ENCODE measurements at regions not wholly inside any gene's neighbourhood (a gene's known extent, or its start where the extent isn't known, plus 50 kb on each side); places are given as distances from the start of the nearest gene placed in this dataset.

GRCh38 chr7:1292972-1293830 is 60.5 kb downstream of the UNCX start:
- Histone ChIP-seq H3K4me3 (ENCODE audit: insufficient read depth, low read depth, low read length) (no peak overlapping the region), H3K9me3 (ENCODE audit: control insufficient read depth, low read length) (no peaks in the 10 kb centered on the region), H3K4me1 (ENCODE audit: control insufficient read depth, insufficient read depth, low read length) (peaks cover 12% of the 10 kb centered on the region), H3K27me3 (ENCODE audit: control insufficient read depth, insufficient read depth, low read length, poor library complexity, severe bottlenecking) (peaks cover 37% of the 10 kb centered on the region), H3K36me3 (ENCODE audit: control insufficient read depth, insufficient read depth, low read length) (no peaks in the 10 kb centered on the region), H3K27ac (ENCODE audit: insufficient read depth, low read depth, low read length, poor library complexity, severe bottlenecking) (no peak overlapping the region)
- WGBS, 2 experiments, result 69 to 71% methylated on average over 23 of the region's 24 CpGs

- Histone ChIP-seq H3K27ac (ENCODE audit: insufficient read depth, low read depth, low read length, poor library complexity, severe bottlenecking) (no peak overlapping the region), H3K27me3 (ENCODE audit: control insufficient read depth, insufficient read depth, low read length, poor library complexity, severe bottlenecking) (peaks cover 29% of the 10 kb centered on the region), H3K36me3 (ENCODE audit: control insufficient read depth, insufficient read depth, low read length) (no peaks in the 10 kb centered on the region), H3K4me3 (ENCODE audit: insufficient read depth, low read depth, low read length) (no peak overlapping the region), H3K9me3 (ENCODE audit: control insufficient read depth, low read length) (no peaks in the 10 kb centered on the region), H3K4me1 (ENCODE audit: control insufficient read depth, insufficient read depth, low read length) (peaks cover 14% of the 10 kb centered on the region)
- WGBS, 2 experiments, result 89 to 90% methylated on average over 28 of the region's 28 CpGs
These were observed 61.3 kb downstream of the UNCX start for GRCh38 chr7:1293950-1294411.

- H3K27ac ChIP-seq (ENCODE audit: insufficient read depth, low read depth, low read length, poor library complexity, severe bottlenecking), result no peak overlapping the region
- H3K4me3 ChIP-seq (ENCODE audit: insufficient read depth, low read depth, low read length), result no peak overlapping the region
- no peaks in the 10 kb centered on the region for H3K9me3 ChIP-seq (ENCODE audit: control insufficient read depth, low read length)
- 94 to 95% methylated on average over 13 of the region's 13 CpGs for WGBS, 2 experiments
- H3K36me3 ChIP-seq (ENCODE audit: control insufficient read depth, insufficient read depth, low read length), result no peaks in the 10 kb centered on the region
- H3K27me3 ChIP-seq (ENCODE audit: control insufficient read depth, insufficient read depth, low read length, poor library complexity, severe bottlenecking), result peaks cover 10% of the 10 kb centered on the region
- H3K4me1 ChIP-seq (ENCODE audit: control insufficient read depth, insufficient read depth, low read length), result peaks cover 15% of the 10 kb centered on the region
These were observed 63.2 kb downstream of the UNCX start for GRCh38 chr7:1295776-1296355.

GRCh38 chr7:1296356-1296981 is 63.8 kb downstream of the UNCX start:
- Histone ChIP-seq H3K9me3 (ENCODE audit: control insufficient read depth, low read length) (no peaks in the 10 kb centered on the region), H3K36me3 (ENCODE audit: control insufficient read depth, insufficient read depth, low read length) (no peaks in the 10 kb centered on the region), H3K4me3 (ENCODE audit: insufficient read depth, low read depth, low read length) (no peak overlapping the region), H3K4me1 (ENCODE audit: control insufficient read depth, insufficient read depth, low read length) (peaks cover 21% of the 10 kb centered on the region), H3K27me3 (ENCODE audit: control insufficient read depth, insufficient read depth, low read length, poor library complexity, severe bottlenecking) (peaks cover 4% of the 10 kb centered on the region), H3K27ac (ENCODE audit: insufficient read depth, low read depth, low read length, poor library complexity, severe bottlenecking) (no peak overlapping the region)
- 90 to 92% methylated on average over 29 of the region's 29 CpGs for WGBS, 2 experiments

GRCh38 chr7:1297017-1297960 is 64.6 kb downstream of the UNCX start:
- peaks cover 27% of the 10 kb centered on the region for H3K4me1 ChIP-seq (ENCODE audit: control insufficient read depth, insufficient read depth, low read length)
- no peaks in the 10 kb centered on the region for H3K9me3 ChIP-seq (ENCODE audit: control insufficient read depth, low read length)
- H3K27me3 ChIP-seq (ENCODE audit: control insufficient read depth, insufficient read depth, low read length, poor library complexity, severe bottlenecking), result no peaks in the 10 kb centered on the region
- no peaks in the 10 kb centered on the region for H3K36me3 ChIP-seq (ENCODE audit: control insufficient read depth, insufficient read depth, low read length)
- no peak overlapping the region for H3K27ac ChIP-seq (ENCODE audit: insufficient read depth, low read depth, low read length, poor library complexity, severe bottlenecking)
- WGBS, 2 experiments, result 92 to 93% methylated on average over 44 of the region's 44 CpGs
- H3K4me3 ChIP-seq (ENCODE audit: insufficient read depth, low read depth, low read length), result no peak overlapping the region

- Histone ChIP-seq H3K4me3 (ENCODE audit: insufficient read depth, low read depth, low read length) (no peak overlapping the region), H3K27ac (ENCODE audit: insufficient read depth, low read depth, low read length, poor library complexity, severe bottlenecking) (no peak overlapping the region), H3K9me3 (ENCODE audit: control insufficient read depth, low read length) (no peaks in the 10 kb centered on the region), H3K36me3 (ENCODE audit: control insufficient read depth, insufficient read depth, low read length) (no peaks in the 10 kb centered on the region), H3K4me1 (ENCODE audit: control insufficient read depth, insufficient read depth, low read length) (peaks cover 27% of the 10 kb centered on the region), H3K27me3 (ENCODE audit: control insufficient read depth, insufficient read depth, low read length, poor library complexity, severe bottlenecking) (no peaks in the 10 kb centered on the region)
- 92 to 93% methylated on average over 28 of the region's 28 CpGs for WGBS, 2 experiments
These were observed 65.6 kb downstream of the UNCX start for GRCh38 chr7:1298051-1298930.

- H3K4me1 ChIP-seq (ENCODE audit: control insufficient read depth, insufficient read depth, low read length), result peaks cover 27% of the 10 kb centered on the region
- no peaks in the 10 kb centered on the region for H3K36me3 ChIP-seq (ENCODE audit: control insufficient read depth, insufficient read depth, low read length)
- H3K27ac ChIP-seq (ENCODE audit: insufficient read depth, low read depth, low read length, poor library complexity, severe bottlenecking), result no peak overlapping the region
- no peak overlapping the region for H3K4me3 ChIP-seq (ENCODE audit: insufficient read depth, low read depth, low read length)
- WGBS, 2 experiments, result 81 to 82% methylated on average over 30 of the region's 30 CpGs
- H3K27me3 ChIP-seq (ENCODE audit: control insufficient read depth, insufficient read depth, low read length, poor library complexity, severe bottlenecking), result no peaks in the 10 kb centered on the region
- H3K9me3 ChIP-seq (ENCODE audit: control insufficient read depth, low read length), result no peaks in the 10 kb centered on the region
These were observed 66.5 kb downstream of the UNCX start for GRCh38 chr7:1298931-1299885.

- WGBS, 2 experiments, result 82 to 88% methylated on average over 8 of the region's 8 CpGs
- H3K27me3 ChIP-seq (ENCODE audit: control insufficient read depth, insufficient read depth, low read length, poor library complexity, severe bottlenecking), result no peaks in the 10 kb centered on the region
These were observed 67.5 kb downstream of the UNCX start for GRCh38 chr7:1300206-1300605.

More at GRCh38 chr7:1300206-1300605, 67.5 kb downstream of the UNCX start:
- peaks cover 27% of the 10 kb centered on the region for H3K4me1 ChIP-seq (ENCODE audit: control insufficient read depth, insufficient read depth, low read length)
- no peaks in the 10 kb centered on the region for H3K9me3 ChIP-seq (ENCODE audit: control insufficient read depth, low read length)
- no peak overlapping the region for H3K4me3 ChIP-seq (ENCODE audit: insufficient read depth, low read depth, low read length)
- no peaks in the 10 kb centered on the region for H3K36me3 ChIP-seq (ENCODE audit: control insufficient read depth, insufficient read depth, low read length)
- H3K27ac ChIP-seq (ENCODE audit: insufficient read depth, low read depth, low read length, poor library complexity, severe bottlenecking), result no peak overlapping the region
